MG63 (cell line): ENCODE measurements at regions not wholly inside any gene's neighbourhood (a gene's known extent, or its start where the extent isn't known, plus 50 kb on each side); places are given as distances from the start of the nearest gene placed in this dataset.
"Not testable (repeated sequence)": the region's sequence is repeated elsewhere in the genome, so short reads cannot be mapped to it uniquely, and the experiment has no call there.

Source experiments
- DNase-seq: peaks from one replicate; pipeline ENCODE4 v3.0.0-alpha.2; 2020
- H3K27me3 ChIP-seq: fragments of 250-450 bp; sonication (Bioruptor Pico); 2 replicates; pipeline ENCODE4 v1.5.1; 2020; ENCODE audit warnings: mild to moderate bottlenecking, moderate library complexity
- H3K36me3 ChIP-seq: fragments of 250-450 bp; sonication (Bioruptor Pico); 2 replicates; pipeline ENCODE4 v1.5.1; 2020; ENCODE audit warnings: mild to moderate bottlenecking, moderate library complexity
- H3K4me3 ChIP-seq: fragments of 250-450 bp; sonication (Bioruptor Pico); 2 replicates; pipeline ENCODE4 v1.5.1; 2020; ENCODE audit warnings: mild to moderate bottlenecking, moderate library complexity
- H3K9me3 ChIP-seq: fragments of 250-450 bp; sonication (Bioruptor Pico); 2 replicates; pipeline ENCODE4 v1.5.1; 2020; ENCODE audit warnings: mild to moderate bottlenecking, moderate library complexity

GRCh38 chr13:65943024-65943423, 1287.1 kb downstream of the PCDH9 start:
- no peaks in the 10 kb centered on the region for H3K9me3 ChIP-seq
- H3K4me3 ChIP-seq: no peak overlapping the region
- no peaks in the 10 kb centered on the region for H3K27me3 ChIP-seq
- H3K36me3 ChIP-seq: no peaks in the 10 kb centered on the region
- DNase-seq: no peak

- Histone ChIP-seq H3K27me3 (no peaks in the 10 kb centered on the region), H3K36me3 (no peaks in the 10 kb centered on the region), H3K4me3 (no peak overlapping the region), H3K9me3 (no peaks in the 10 kb centered on the region)
- DNase-seq: no peak
Measured at GRCh38 chr13:65940720-65941119, 1289.4 kb downstream of the PCDH9 start.

- Histone ChIP-seq H3K27me3 (no peaks in the 10 kb centered on the region), H3K4me3 (no peak overlapping the region), H3K36me3 (no peaks in the 10 kb centered on the region), H3K9me3 (no peaks in the 10 kb centered on the region)
- no peak for DNase-seq
Measured at GRCh38 chr13:65937251-65937650, 1292.9 kb downstream of the PCDH9 start.

GRCh38 chr13:65936249-65936648, 1293.9 kb downstream of the PCDH9 start:
- Histone ChIP-seq H3K4me3 (no peak overlapping the region), H3K9me3 (no peaks in the 10 kb centered on the region), H3K27me3 (no peaks in the 10 kb centered on the region), H3K36me3 (no peaks in the 10 kb centered on the region)
- DNase-seq: no peak

GRCh38 chr13:65932587-65933239, 1297.4 kb downstream of the PCDH9 start:
- DNase-seq: peak; percentile 18
- Histone ChIP-seq H3K27me3 (no peaks in the 10 kb centered on the region), H3K4me3 (no peak overlapping the region), H3K36me3 (no peaks in the 10 kb centered on the region), H3K9me3 (no peaks in the 10 kb centered on the region)

GRCh38 chr13:65932013-65932412, 1298.1 kb downstream of the PCDH9 start:
- no peak overlapping the region for H3K4me3 ChIP-seq
- H3K9me3 ChIP-seq: no peaks in the 10 kb centered on the region
- H3K36me3 ChIP-seq: no peaks in the 10 kb centered on the region
- no peaks in the 10 kb centered on the region for H3K27me3 ChIP-seq
- no peak for DNase-seq

- DNase-seq: no peak
- H3K4me3 ChIP-seq: no peak overlapping the region
Measured at GRCh38 chr13:65929436-65929835, 1300.7 kb downstream of the PCDH9 start.

GRCh38 chr13:65926750-65927171, 1303.4 kb downstream of the PCDH9 start:
- Histone ChIP-seq H3K36me3 (no peaks in the 10 kb centered on the region), H3K9me3 (no peaks in the 10 kb centered on the region), H3K27me3 (no peaks in the 10 kb centered on the region), H3K4me3 (no peak overlapping the region)
- no peak for DNase-seq

More at GRCh38 chr13:65929436-65929835, 1300.7 kb downstream of the PCDH9 start:
- Histone ChIP-seq H3K36me3 (no peaks in the 10 kb centered on the region), H3K9me3 (no peaks in the 10 kb centered on the region), H3K27me3 (no peaks in the 10 kb centered on the region)

- H3K9me3 ChIP-seq, DNase-seq, H3K27me3 ChIP-seq, H3K4me3 ChIP-seq, H3K36me3 ChIP-seq: not testable (repeated sequence)
Measured at GRCh38 chr13:65922846-65923245, 1307.3 kb downstream of the PCDH9 start.

GRCh38 chr13:65921933-65922332, 1308.2 kb downstream of the PCDH9 start:
- H3K4me3 ChIP-seq: no peak overlapping the region

GRCh38 chr13:65917731-65918130, 1312.4 kb downstream of the PCDH9 start:
- DNase-seq: no peak
- H3K4me3 ChIP-seq: no peak overlapping the region

More at GRCh38 chr13:65921933-65922332, 1308.2 kb downstream of the PCDH9 start:
- H3K27me3 ChIP-seq: no peaks in the 10 kb centered on the region
- no peaks in the 10 kb centered on the region for H3K9me3 ChIP-seq
- no peaks in the 10 kb centered on the region for H3K36me3 ChIP-seq
- no peak for DNase-seq

GRCh38 chr13:65915195-65915594, 1314.9 kb downstream of the PCDH9 start:
- Histone ChIP-seq H3K27me3 (no peaks in the 10 kb centered on the region), H3K9me3 (peaks cover 7% of the 10 kb centered on the region), H3K36me3 (no peaks in the 10 kb centered on the region), H3K4me3 (no peak overlapping the region)
- DNase-seq: no peak

More at GRCh38 chr13:65917731-65918130, 1312.4 kb downstream of the PCDH9 start:
- H3K36me3 ChIP-seq: no peaks in the 10 kb centered on the region
- H3K27me3 ChIP-seq: no peaks in the 10 kb centered on the region
- no peaks in the 10 kb centered on the region for H3K9me3 ChIP-seq

GRCh38 chr13:65914716-65915115, 1315.4 kb downstream of the PCDH9 start:
- peaks cover 7% of the 10 kb centered on the region for H3K9me3 ChIP-seq
- no peak for DNase-seq
- H3K36me3 ChIP-seq: no peaks in the 10 kb centered on the region
- no peaks in the 10 kb centered on the region for H3K27me3 ChIP-seq
- no peak overlapping the region for H3K4me3 ChIP-seq

- peak; percentile 31 for DNase-seq
- H3K9me3 ChIP-seq: peaks cover 14% of the 10 kb centered on the region
- H3K4me3 ChIP-seq: no peak overlapping the region
- no peaks in the 10 kb centered on the region for H3K27me3 ChIP-seq
- H3K36me3 ChIP-seq: no peaks in the 10 kb centered on the region
Measured at GRCh38 chr13:65913173-65913572, 1317.0 kb downstream of the PCDH9 start.

- Histone ChIP-seq H3K27me3 (no peaks in the 10 kb centered on the region), H3K36me3 (no peaks in the 10 kb centered on the region), H3K9me3 (peaks cover 16% of the 10 kb centered on the region), H3K4me3 (no peak overlapping the region)
- DNase-seq: no peak
Measured at GRCh38 chr13:65912516-65912915, 1317.6 kb downstream of the PCDH9 start.

- H3K9me3 ChIP-seq: peaks cover 16% of the 10 kb centered on the region
- H3K36me3 ChIP-seq: no peaks in the 10 kb centered on the region
- no peak overlapping the region for H3K4me3 ChIP-seq
- DNase-seq: no peak
- H3K27me3 ChIP-seq: no peaks in the 10 kb centered on the region
Measured at GRCh38 chr13:65911546-65912193, 1318.5 kb downstream of the PCDH9 start.

GRCh38 chr13:65909501-65909900, 1320.6 kb downstream of the PCDH9 start:
- H3K36me3 ChIP-seq: no peaks in the 10 kb centered on the region
- H3K9me3 ChIP-seq: peaks cover 16% of the 10 kb centered on the region
- DNase-seq: no peak
- H3K27me3 ChIP-seq: no peaks in the 10 kb centered on the region
- H3K4me3 ChIP-seq: no peak overlapping the region
